A549 (cell line): ENCODE measurements at regions not wholly inside any gene's neighbourhood (a gene's known extent, or its start where the extent isn't known, plus 50 kb on each side); places are given as distances from the start of the nearest gene placed in this dataset.

Source experiments
- CTCF ChIP-seq: fragments of >200 bp; sonication (Bioruptor Twin); formaldehyde crosslinking; IDR thresholded peaks from 3 replicates; pipeline ENCODE4 v1.5.1; 2016
- E2F6 ChIP-seq: IDR thresholded peaks from 2 replicates; pipeline ENCODE4 v1.6.1; 2012; ENCODE audit warnings: low read depth, borderline replicate concordance
- FOSL2 ChIP-seq, 2 experiments: fragments of 450-650 bp in 1 of 2; fragments of >200 bp in 1 of 2; sonication (Bioruptor Twin) in 1 of 2; formaldehyde crosslinking; IDR thresholded peaks; 2 replicates each; pipeline versions ENCODE4 v1.5.0 to v1.6.1; 2016 to 2020; ENCODE audit warnings: mild to moderate bottlenecking in 1 of 2, moderate library complexity in 1 of 2
- HOXB5 ChIP-seq: fragments of 250-450 bp; sonication (Bioruptor Pico); IDR thresholded peaks from 2 replicates; pipeline ENCODE4 v1.5.0; 2020; ENCODE audit warnings: mild to moderate bottlenecking, moderate library complexity
- JUN ChIP-seq, 2 experiments: fragments of >200 bp; sonication (Bioruptor Twin); formaldehyde crosslinking; IDR thresholded peaks; 2 replicates in 1 of 2; 3 replicates in 1 of 2; pipeline ENCODE4 v1.6.1; 2016 to 2017
- POLR2A ChIP-seq: IDR thresholded peaks from 2 replicates; pipeline ENCODE4 v1.6.1; 2012; ENCODE audit warnings: mild to moderate bottlenecking, low read length
- RAD21 ChIP-seq, 2 experiments: fragments of >200 bp in 1 of 2; sonication (Bioruptor Twin) in 1 of 2; formaldehyde crosslinking in 1 of 2; IDR thresholded peaks in 1 of 2; conservative IDR thresholded peaks in 1 of 2; 2 replicates in 1 of 2; 3 replicates in 1 of 2; pipeline ENCODE4 v1.6.1; 2012 to 2018; ENCODE audit warnings: inconsistent platforms in 1 of 2
- REST ChIP-seq: fragments of 200-600 bp; sonication (generic); IDR thresholded peaks from 2 replicates; pipeline ENCODE4 v1.6.1; 2016; ENCODE audit warnings: antibody characterized with exemption, mild to moderate bottlenecking, moderate library complexity
- SREBF2 ChIP-seq: fragments of 450-650 bp; IDR thresholded peaks from 2 replicates; pipeline ENCODE4 v1.6.1; 2014; ENCODE audit warnings: mild to moderate bottlenecking, moderate library complexity
- TP53 ChIP-seq: fragments of 250-450 bp; sonication (Bioruptor Pico); IDR thresholded peaks from 2 replicates; pipeline ENCODE4 v1.5.0; 2021; ENCODE audit warnings: mild to moderate bottlenecking, moderate library complexity
- ZNF302 ChIP-seq: fragments of 250-450 bp; sonication (Bioruptor Pico); IDR thresholded peaks from 2 replicates; pipeline ENCODE4 v1.9.0; 2021; ENCODE audit warnings: inconsistent platforms, mild to moderate bottlenecking, moderate library complexity
- TF ChIP-seq, protein P1 (sequence below): IDR thresholded peaks from 2 replicates; pipeline ENCODE4 v1.6.1; 2012

- TF ChIP-seq POLR2A (no peak), CTCF (no peak), RAD21 (conservative IDR thresholded peaks at IDR 0.05 in 1 of 2, IDR thresholded peaks at IDR 0.05 in 1 of 2) (no peak), REST (no peak), E2F6 (no peak), JUN (IDR thresholded peaks at IDR 0.05) (no peak), ZNF302 (no peak), HOXB5 (CRISPR knock-in tag) (no peak), SREBF2 (no peak), FOSL2 (IDR thresholded peaks at IDR 0.05) (no peak), FOSL2 (CRISPR knock-in tag; IDR thresholded peaks at IDR 0.05) (no peak), TP53 (CRISPR knock-in tag) (no peak)
- TF ChIP-seq, protein P1, sequence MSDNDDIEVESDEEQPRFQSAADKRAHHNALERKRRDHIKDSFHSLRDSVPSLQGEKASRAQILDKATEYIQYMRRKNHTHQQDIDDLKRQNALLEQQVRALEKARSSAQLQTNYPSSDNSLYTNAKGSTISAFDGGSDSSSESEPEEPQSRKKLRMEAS = no peak
Measured at GRCh38 chr4:74590476-74590875, 145.5 kb downstream of the AREG start.
